ENCODE measurements at regions not wholly inside any gene's neighbourhood (a gene's known extent, or its start where the extent isn't known, plus 50 kb on each side); places are given as distances from the start of the nearest gene placed in this dataset.

GRCh38 chr18:3328532-3328931, 66.6 kb downstream of the MYL12B start:
- Histone ChIP-seq H3K27me3 (ENCODE audit: control insufficient read depth, insufficient read depth, low read length) (no peaks in the 10 kb centered on the region), H3K4me3 (ENCODE audit: low read depth, low read length) (no peak overlapping the region), H3K36me3 (ENCODE audit: control insufficient read depth, insufficient read depth, low read length) (no peaks in the 10 kb centered on the region)
- TF ChIP-seq, protein P1, sequence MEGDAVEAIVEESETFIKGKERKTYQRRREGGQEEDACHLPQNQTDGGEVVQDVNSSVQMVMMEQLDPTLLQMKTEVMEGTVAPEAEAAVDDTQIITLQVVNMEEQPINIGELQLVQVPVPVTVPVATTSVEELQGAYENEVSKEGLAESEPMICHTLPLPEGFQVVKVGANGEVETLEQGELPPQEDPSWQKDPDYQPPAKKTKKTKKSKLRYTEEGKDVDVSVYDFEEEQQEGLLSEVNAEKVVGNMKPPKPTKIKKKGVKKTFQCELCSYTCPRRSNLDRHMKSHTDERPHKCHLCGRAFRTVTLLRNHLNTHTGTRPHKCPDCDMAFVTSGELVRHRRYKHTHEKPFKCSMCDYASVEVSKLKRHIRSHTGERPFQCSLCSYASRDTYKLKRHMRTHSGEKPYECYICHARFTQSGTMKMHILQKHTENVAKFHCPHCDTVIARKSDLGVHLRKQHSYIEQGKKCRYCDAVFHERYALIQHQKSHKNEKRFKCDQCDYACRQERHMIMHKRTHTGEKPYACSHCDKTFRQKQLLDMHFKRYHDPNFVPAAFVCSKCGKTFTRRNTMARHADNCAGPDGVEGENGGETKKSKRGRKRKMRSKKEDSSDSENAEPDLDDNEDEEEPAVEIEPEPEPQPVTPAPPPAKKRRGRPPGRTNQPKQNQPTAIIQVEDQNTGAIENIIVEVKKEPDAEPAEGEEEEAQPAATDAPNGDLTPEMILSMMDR (IDR thresholded peaks at IDR 0.05; ENCODE audit: insufficient read depth, low read length, severe bottlenecking), result no peak
- DNase-seq (ENCODE audit: low read depth) (no peak), FAIRE-seq (no peak)

- no peak for FAIRE-seq
- Histone ChIP-seq H3K36me3 (ENCODE audit: control insufficient read depth, insufficient read depth, low read length) (no peaks in the 10 kb centered on the region), H3K27me3 (ENCODE audit: control insufficient read depth, insufficient read depth, low read length) (no peaks in the 10 kb centered on the region), H3K4me3 (ENCODE audit: low read depth, low read length) (no peak overlapping the region)
- peak; percentile 75 for DNase-seq (ENCODE audit: low read depth)
- TF ChIP-seq, protein P1 (IDR thresholded peaks at IDR 0.05; ENCODE audit: insufficient read depth, low read length, severe bottlenecking), result no peak
Measured at GRCh38 chr18:3329471-3329870, 67.5 kb downstream of the MYL12B start.

DNA sequence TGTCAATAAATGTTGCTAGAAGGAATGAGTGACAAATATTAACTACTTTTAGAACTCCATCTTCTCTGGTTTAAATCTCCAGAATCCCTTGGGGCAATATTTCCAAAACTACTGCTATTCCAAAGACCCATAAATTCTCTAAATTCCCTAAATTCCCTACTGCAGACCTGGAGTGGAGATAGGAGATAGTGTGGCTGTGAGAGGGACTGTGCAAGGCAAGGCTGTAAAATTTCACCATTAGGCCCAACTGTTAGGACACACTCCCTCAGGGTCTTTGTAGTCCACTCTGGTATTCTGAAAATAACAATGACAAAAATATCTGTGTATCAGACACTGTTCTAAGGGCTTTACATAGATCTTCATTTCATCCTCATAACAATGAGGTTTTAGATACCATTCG, 67.9 kb downstream of the MYL12B start:
- TF ChIP-seq, protein P1 (IDR thresholded peaks at IDR 0.05; ENCODE audit: insufficient read depth, low read length, severe bottlenecking), result no peak
- H3K4me3 ChIP-seq (ENCODE audit: low read depth, low read length), result no peak overlapping the region
- FAIRE-seq (no peak), DNase-seq (ENCODE audit: low read depth) (no peak)
- no peaks in the 10 kb centered on the region for H3K36me3 ChIP-seq (ENCODE audit: control insufficient read depth, insufficient read depth, low read length)
- H3K27me3 ChIP-seq (ENCODE audit: control insufficient read depth, insufficient read depth, low read length), result no peaks in the 10 kb centered on the region

DNA sequence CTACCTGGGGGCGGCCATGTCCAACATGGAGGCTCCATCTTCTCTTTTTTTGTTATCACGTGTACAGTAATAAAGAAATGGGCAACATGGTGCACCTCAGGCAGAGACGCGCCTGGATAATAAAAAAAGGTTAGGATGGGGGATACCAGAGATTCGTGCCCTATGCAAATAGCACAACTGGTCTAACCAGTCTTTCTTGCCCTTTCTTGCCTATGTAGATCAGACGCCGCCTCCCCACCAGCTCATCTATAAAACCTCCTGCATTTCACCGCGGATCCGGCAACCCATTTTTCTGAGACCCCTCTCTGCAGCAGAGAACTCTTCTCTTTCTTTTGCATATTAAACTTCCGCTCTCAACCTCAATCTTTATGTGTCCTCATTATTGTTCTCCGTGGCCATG, 68.7 kb downstream of the MYL12B start:
- Histone ChIP-seq H3K36me3 (ENCODE audit: control insufficient read depth, insufficient read depth, low read length) (no peaks in the 10 kb centered on the region), H3K4me3 (ENCODE audit: low read depth, low read length) (no peak overlapping the region), H3K27me3 (ENCODE audit: control insufficient read depth, insufficient read depth, low read length) (no peaks in the 10 kb centered on the region)
- FAIRE-seq, result no peak
- TF ChIP-seq, protein P1 (IDR thresholded peaks at IDR 0.05; ENCODE audit: insufficient read depth, low read length, severe bottlenecking), result no peak
- peak; percentile 42 for DNase-seq (ENCODE audit: low read depth)

DNA sequence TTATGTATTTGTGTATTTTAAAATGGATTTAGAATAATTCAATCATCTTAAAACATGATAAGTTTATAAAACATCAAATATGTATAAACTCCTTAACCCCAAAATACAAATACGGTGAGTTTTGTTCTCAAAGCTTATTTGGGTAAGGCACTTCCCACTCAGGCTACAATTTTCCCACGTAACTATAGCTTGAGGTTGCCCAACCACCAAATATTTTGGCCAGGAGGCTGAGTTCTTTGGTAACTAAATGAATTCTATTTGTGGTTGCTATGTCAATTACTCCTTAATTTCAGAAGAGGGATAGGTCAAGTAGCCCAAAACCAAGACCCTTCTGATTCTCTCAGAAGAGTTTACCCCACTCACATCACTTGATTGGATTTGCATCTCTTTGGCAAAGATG, 70.4 kb downstream of the MYL12B start:
- FAIRE-seq (no peak), DNase-seq (ENCODE audit: low read depth) (no peak)
- Histone ChIP-seq H3K27me3 (ENCODE audit: control insufficient read depth, insufficient read depth, low read length) (no peaks in the 10 kb centered on the region), H3K36me3 (ENCODE audit: control insufficient read depth, insufficient read depth, low read length) (no peaks in the 10 kb centered on the region), H3K4me3 (ENCODE audit: low read depth, low read length) (no peak overlapping the region)
- TF ChIP-seq, protein P1 (IDR thresholded peaks at IDR 0.05; ENCODE audit: insufficient read depth, low read length, severe bottlenecking), result no peak

DNA sequence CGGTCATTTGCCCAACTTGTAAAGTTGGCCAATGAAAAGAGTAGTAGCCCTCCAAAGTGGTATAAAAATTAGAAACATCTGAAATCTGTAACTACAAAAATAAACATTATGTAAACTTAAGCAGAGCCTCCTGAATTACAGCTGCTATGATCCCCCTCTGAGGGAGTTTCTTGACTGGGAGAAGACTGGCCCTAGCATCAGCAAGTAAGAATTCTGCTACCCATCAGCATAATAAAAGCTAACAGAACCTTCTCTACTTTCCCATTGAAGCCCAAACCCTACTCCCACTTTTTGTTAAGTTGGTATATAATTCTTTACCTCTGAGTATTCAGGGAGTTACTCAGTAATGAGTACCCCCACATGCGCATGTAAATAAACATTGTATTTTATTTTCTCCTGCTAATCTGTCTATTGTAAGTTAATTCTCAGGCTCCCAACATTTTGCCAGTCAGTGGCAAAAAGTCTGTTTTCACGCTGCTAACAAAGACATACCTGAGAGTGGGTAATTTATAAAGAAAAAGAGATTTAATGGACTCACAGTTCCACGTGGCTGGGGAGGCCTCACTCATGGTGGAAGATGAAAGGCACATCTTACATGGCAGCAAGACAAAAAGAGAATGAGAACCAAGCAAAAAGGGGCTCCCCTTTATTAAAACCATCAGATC, 71.3 kb downstream of the MYL12B start:
- FAIRE-seq (no peak), DNase-seq (ENCODE audit: low read depth) (no peak)
- TF ChIP-seq, protein P1 (IDR thresholded peaks at IDR 0.05; ENCODE audit: insufficient read depth, low read length, severe bottlenecking), result no peak
- H3K36me3 ChIP-seq (ENCODE audit: control insufficient read depth, insufficient read depth, low read length), result no peaks in the 10 kb centered on the region
- H3K27me3 ChIP-seq (ENCODE audit: control insufficient read depth, insufficient read depth, low read length), result no peaks in the 10 kb centered on the region
- no peak overlapping the region for H3K4me3 ChIP-seq (ENCODE audit: low read depth, low read length)

All from bronchial epithelial cell (primary cell).